ENCODE measurements at regions not wholly inside any gene's neighbourhood (a gene's known extent, or its start where the extent isn't known, plus 50 kb on each side); places are given as distances from the start of the nearest gene placed in this dataset.

DNA sequence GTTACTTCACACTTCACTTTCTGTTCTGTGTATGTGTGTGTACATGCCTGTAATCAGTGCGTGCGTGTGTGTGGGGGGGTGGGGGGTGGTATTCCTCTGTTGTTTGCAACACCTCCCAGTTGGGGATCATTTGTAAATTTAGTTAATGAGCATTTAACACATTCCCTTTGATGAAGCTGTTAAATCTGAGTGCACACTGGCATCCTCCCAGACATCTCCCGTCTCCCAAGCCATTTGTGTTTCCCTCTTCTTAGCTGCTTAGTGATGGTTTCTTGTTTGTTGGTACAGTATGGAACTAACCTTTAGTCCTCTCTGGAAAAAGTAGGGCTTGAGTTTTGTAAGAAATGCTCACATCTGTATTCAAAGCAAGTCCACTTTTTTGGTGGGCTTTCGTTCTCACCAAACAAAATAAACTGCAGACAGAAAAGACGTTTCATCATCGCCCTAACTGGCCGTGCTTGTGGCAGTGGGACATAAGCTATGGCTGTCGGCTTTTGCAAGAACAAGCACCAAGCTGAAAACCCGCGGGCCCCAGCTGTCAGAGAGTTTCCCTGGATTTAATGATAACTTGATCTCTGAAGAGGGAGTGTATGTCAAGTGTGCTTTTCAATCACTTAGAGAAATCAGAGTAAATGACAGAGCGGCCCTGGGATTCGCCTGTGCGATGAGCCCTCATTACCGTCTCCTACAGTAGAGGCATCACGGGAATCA, 54.9 kb upstream of the SASH1 start:
- TF ChIP-seq, protein P1, sequence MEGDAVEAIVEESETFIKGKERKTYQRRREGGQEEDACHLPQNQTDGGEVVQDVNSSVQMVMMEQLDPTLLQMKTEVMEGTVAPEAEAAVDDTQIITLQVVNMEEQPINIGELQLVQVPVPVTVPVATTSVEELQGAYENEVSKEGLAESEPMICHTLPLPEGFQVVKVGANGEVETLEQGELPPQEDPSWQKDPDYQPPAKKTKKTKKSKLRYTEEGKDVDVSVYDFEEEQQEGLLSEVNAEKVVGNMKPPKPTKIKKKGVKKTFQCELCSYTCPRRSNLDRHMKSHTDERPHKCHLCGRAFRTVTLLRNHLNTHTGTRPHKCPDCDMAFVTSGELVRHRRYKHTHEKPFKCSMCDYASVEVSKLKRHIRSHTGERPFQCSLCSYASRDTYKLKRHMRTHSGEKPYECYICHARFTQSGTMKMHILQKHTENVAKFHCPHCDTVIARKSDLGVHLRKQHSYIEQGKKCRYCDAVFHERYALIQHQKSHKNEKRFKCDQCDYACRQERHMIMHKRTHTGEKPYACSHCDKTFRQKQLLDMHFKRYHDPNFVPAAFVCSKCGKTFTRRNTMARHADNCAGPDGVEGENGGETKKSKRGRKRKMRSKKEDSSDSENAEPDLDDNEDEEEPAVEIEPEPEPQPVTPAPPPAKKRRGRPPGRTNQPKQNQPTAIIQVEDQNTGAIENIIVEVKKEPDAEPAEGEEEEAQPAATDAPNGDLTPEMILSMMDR (IDR thresholded peaks at IDR 0.05) = no peak
- TF ChIP-seq POLR2AphosphoS5 (IDR thresholded peaks at IDR 0.05) = no peak
- no peak for TF ChIP-seq POLR2A (IDR thresholded peaks at IDR 0.05)
- no peaks in the 10 kb centered on the region for H3K9me3 ChIP-seq
- H3K36me3 ChIP-seq = no peaks in the 10 kb centered on the region
- H3K4me1 ChIP-seq = no peaks in the 10 kb centered on the region
- intact Hi-C loops (cut with DNase I; ENCODE audit: low total_unique reads) = no loop called here
- no peak overlapping the region for H3K27ac ChIP-seq
- no peaks in the 10 kb centered on the region for H3K27me3 ChIP-seq
- no peak for DNase-seq (ENCODE audit: low spot score in 2 of 2)
- no peak overlapping the region for H3K4me3 ChIP-seq

DNA sequence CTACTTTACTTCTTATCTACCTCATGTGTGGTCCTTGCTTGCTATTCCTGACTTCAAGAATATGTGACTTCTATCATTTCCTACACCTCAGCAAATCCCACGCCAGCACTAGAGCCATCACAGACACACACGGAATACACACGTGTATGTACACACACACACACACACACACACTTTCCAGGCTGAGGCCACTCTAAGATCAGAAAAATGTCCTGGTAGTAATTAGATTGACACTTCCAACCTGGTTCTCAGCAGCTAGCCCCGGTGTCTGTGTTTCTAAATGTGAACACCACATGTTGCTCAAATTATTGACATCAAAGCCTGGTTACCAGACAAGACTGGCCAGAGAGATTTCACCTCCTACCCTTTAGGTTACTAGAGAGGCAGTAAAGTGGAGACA, 54.1 kb upstream of the SASH1 start:
- H3K4me3 ChIP-seq = no peak overlapping the region
- no peaks in the 10 kb centered on the region for H3K9me3 ChIP-seq
- no peaks in the 10 kb centered on the region for H3K36me3 ChIP-seq
- TF ChIP-seq, protein P1 (IDR thresholded peaks at IDR 0.05) = no peak
- no peak for TF ChIP-seq POLR2A (IDR thresholded peaks at IDR 0.05)
- DNase-seq (ENCODE audit: low spot score in 2 of 2) = no peak
- intact Hi-C loops (cut with DNase I; ENCODE audit: low total_unique reads) = no loop called here
- H3K4me1 ChIP-seq = no peaks in the 10 kb centered on the region
- H3K27ac ChIP-seq = no peak overlapping the region
- H3K27me3 ChIP-seq = no peaks in the 10 kb centered on the region

DNA sequence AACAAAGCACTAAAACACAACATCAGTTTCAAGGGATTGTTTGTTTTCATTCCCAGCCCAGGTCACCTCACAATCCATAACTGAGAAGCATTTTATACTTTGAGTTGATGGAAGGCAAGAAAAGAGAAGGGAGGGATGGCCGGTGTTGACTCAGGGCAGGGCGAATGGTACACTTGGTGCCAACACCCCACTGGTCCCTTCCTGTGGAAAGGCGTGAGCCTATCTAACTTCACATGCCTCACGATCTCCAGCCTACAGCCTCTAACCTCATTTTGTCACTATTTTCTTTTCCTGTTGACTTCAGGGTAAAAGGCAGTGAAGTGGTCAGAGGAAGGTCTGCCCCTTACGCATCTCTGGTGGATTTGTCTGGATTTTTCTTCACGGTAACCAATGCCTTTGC, 53.5 kb upstream of the SASH1 start:
- Histone ChIP-seq H3K4me1 (no peaks in the 10 kb centered on the region), H3K9me3 (no peaks in the 10 kb centered on the region), H3K27ac (no peak overlapping the region), H3K36me3 (no peaks in the 10 kb centered on the region), H3K27me3 (no peaks in the 10 kb centered on the region), H3K4me3 (peak overlapping the region in 1 of 3 donors; percentile 7)
- TF ChIP-seq POLR2AphosphoS5 (IDR thresholded peaks at IDR 0.05) (no peak), POLR2A (IDR thresholded peaks at IDR 0.05) (no peak)
- TF ChIP-seq, protein P1 (IDR thresholded peaks at IDR 0.05) = no peak
- DNase-seq (ENCODE audit: low spot score in 2 of 2) = no peak
- intact Hi-C loops (cut with DNase I; ENCODE audit: low total_unique reads) = no loop called here

DNA sequence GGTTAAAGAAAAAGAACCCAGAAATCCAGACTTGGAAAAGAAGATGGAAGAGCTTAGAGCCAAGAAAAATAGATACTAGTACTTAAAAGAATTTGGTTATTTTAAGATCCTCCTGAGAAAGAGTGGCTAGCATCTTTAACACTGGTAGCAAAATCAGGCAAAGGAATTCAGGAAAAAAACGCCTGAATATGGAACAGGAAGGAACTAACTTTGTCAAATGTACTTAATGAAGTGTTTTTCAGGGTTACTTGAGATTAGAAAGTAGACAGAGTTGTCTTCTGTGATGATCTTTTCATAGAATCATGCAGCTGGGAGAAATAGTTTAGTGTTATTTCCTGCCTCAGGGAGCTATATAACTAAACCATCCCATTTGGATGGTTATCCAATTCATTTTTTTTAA, 50.8 kb upstream of the SASH1 start:
- Histone ChIP-seq H3K9me3 (no peaks in the 10 kb centered on the region), H3K36me3 (no peaks in the 10 kb centered on the region), H3K27me3 (no peaks in the 10 kb centered on the region), H3K4me1 (no peaks in the 10 kb centered on the region), H3K4me3 (no peak overlapping the region), H3K27ac (no peak overlapping the region)
- DNase-seq (ENCODE audit: low spot score in 2 of 2) = no peak
- TF ChIP-seq POLR2A (IDR thresholded peaks at IDR 0.05) (no peak), POLR2AphosphoS5 (IDR thresholded peaks at IDR 0.05) (no peak)
- TF ChIP-seq, protein P1 (IDR thresholded peaks at IDR 0.05) = no peak
- intact Hi-C loops (cut with DNase I; ENCODE audit: low total_unique reads) = no loop called here

Measured in breast epithelium (tissue), 4 donors.